ENCODE measurements at regions not wholly inside any gene's neighbourhood (a gene's known extent, or its start where the extent isn't known, plus 50 kb on each side); places are given as distances from the start of the nearest gene placed in this dataset.

- POLR2A ChIA-PET: no interaction called here
- intact Hi-C loops (cut with micrococcal nuclease; ENCODE audit: unreplicated experiment): no loop called here
- in situ Hi-C loops (cut with HindIII; ENCODE audit: low pct_unique_long_range_greater_than_20kb, low sequenced_read_pairs): no loop called here
- no peak for TF ChIP-seq SIN3A (IDR thresholded peaks at IDR 0.05; ENCODE audit: borderline replicate concordance, insufficient read depth, low read depth, low read length)
- no peaks in the 10 kb centered on the region for H3K36me3 ChIP-seq (ENCODE audit: control insufficient read depth, insufficient read depth, low read length)
- no peaks in the 10 kb centered on the region for H3K9me3 ChIP-seq (ENCODE audit: control insufficient read depth, insufficient read depth, low read depth, low read length)
- no peak for DNase-seq (ENCODE audit: low read depth, low spot score)
- no peaks in the 10 kb centered on the region for H3K27me3 ChIP-seq (ENCODE audit: control insufficient read depth, insufficient read depth, low read length)
- no peak for ATAC-seq
- H3K4me3 ChIP-seq (ENCODE audit: low read depth in 2 of 2, low read length in 2 of 2): no peak overlapping the region
- BruUV-seq (replicated peaks): no TSS peak
- no peaks in the 10 kb centered on the region for H3K4me1 ChIP-seq (ENCODE audit: control insufficient read depth, insufficient read depth, low read length)
- no peak overlapping the region for H3K27ac ChIP-seq (ENCODE audit: low read length)
- CTCF ChIA-PET: no interaction called here
Measured at GRCh38 chr5:156025656-156026055, 301.3 kb upstream of the SGCD start.

DNA sequence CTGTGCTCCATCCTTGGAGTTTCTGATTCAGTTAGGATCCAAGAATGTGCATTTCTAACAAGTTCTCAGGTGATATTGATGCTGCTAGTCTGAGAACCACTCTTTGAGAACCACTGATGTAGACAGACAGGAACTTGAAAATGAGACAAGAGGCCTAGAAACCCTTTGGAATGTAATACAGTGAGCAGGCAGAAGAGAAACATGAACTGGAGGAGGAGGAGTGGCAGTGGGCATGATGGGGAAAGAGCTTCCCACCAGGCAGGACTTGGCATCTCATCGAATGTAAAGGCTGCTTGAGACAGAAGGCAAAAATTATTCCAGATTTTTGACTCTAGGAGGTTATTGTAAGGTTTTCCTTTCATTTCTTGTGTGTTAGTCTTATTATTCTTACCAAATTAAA is 295.8 kb upstream of the SGCD start:
- BruUV-seq (replicated peaks): no TSS peak
- H3K9me3 ChIP-seq (ENCODE audit: control insufficient read depth, insufficient read depth, low read depth, low read length): no peaks in the 10 kb centered on the region
- ATAC-seq: no peak
- no peaks in the 10 kb centered on the region for H3K36me3 ChIP-seq (ENCODE audit: control insufficient read depth, insufficient read depth, low read length)
- H3K4me1 ChIP-seq (ENCODE audit: control insufficient read depth, insufficient read depth, low read length): no peaks in the 10 kb centered on the region
- in situ Hi-C loops (cut with HindIII; ENCODE audit: low pct_unique_long_range_greater_than_20kb, low sequenced_read_pairs): no loop called here
- DNase-seq (ENCODE audit: low read depth, low spot score): no peak
- CTCF ChIA-PET: no interaction called here
- H3K27me3 ChIP-seq (ENCODE audit: control insufficient read depth, insufficient read depth, low read length): no peaks in the 10 kb centered on the region
- H3K27ac ChIP-seq (ENCODE audit: low read length): no peak overlapping the region
- intact Hi-C loops (cut with micrococcal nuclease; ENCODE audit: unreplicated experiment): no loop called here
- POLR2A ChIA-PET: no interaction called here
- TF ChIP-seq REST (IDR thresholded peaks at IDR 0.05; ENCODE audit: insufficient read depth in 1 of 2, low read depth in 2 of 2, low read length in 1 of 2) (no peak), POLR2AphosphoS5 (IDR thresholded peaks at IDR 0.05; ENCODE audit: low read depth, low read length) (no peak)
- no peak overlapping the region for H3K4me3 ChIP-seq (ENCODE audit: low read depth in 2 of 2, low read length in 2 of 2)

GRCh38 chr5:156036640-156037039 is 290.3 kb upstream of the SGCD start:
- POLR2A ChIA-PET: no interaction called here
- Histone ChIP-seq H3K4me3 (ENCODE audit: low read depth in 2 of 2, low read length in 2 of 2) (no peak overlapping the region), H3K27ac (ENCODE audit: low read length) (no peak overlapping the region), H3K9me3 (ENCODE audit: control insufficient read depth, insufficient read depth, low read depth, low read length) (no peaks in the 10 kb centered on the region), H3K36me3 (ENCODE audit: control insufficient read depth, insufficient read depth, low read length) (no peaks in the 10 kb centered on the region), H3K4me1 (ENCODE audit: control insufficient read depth, insufficient read depth, low read length) (no peaks in the 10 kb centered on the region), H3K27me3 (ENCODE audit: control insufficient read depth, insufficient read depth, low read length) (no peaks in the 10 kb centered on the region)
- no peak for DNase-seq (ENCODE audit: low read depth, low spot score)
- in situ Hi-C loops (cut with HindIII; ENCODE audit: low pct_unique_long_range_greater_than_20kb, low sequenced_read_pairs) (no loop called here), intact Hi-C loops (cut with micrococcal nuclease; ENCODE audit: unreplicated experiment) (no loop called here)
- no peak for ATAC-seq
- TF ChIP-seq, protein P1, sequence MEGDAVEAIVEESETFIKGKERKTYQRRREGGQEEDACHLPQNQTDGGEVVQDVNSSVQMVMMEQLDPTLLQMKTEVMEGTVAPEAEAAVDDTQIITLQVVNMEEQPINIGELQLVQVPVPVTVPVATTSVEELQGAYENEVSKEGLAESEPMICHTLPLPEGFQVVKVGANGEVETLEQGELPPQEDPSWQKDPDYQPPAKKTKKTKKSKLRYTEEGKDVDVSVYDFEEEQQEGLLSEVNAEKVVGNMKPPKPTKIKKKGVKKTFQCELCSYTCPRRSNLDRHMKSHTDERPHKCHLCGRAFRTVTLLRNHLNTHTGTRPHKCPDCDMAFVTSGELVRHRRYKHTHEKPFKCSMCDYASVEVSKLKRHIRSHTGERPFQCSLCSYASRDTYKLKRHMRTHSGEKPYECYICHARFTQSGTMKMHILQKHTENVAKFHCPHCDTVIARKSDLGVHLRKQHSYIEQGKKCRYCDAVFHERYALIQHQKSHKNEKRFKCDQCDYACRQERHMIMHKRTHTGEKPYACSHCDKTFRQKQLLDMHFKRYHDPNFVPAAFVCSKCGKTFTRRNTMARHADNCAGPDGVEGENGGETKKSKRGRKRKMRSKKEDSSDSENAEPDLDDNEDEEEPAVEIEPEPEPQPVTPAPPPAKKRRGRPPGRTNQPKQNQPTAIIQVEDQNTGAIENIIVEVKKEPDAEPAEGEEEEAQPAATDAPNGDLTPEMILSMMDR (IDR thresholded peaks at IDR 0.05): no peak
- TF ChIP-seq POLR2AphosphoS5 (IDR thresholded peaks at IDR 0.05; ENCODE audit: low read depth, low read length) (no peak), REST (IDR thresholded peaks at IDR 0.05; ENCODE audit: insufficient read depth in 1 of 2, low read depth in 2 of 2, low read length in 1 of 2) (no peak), TCF7L2 (IDR thresholded peaks at IDR 0.05; ENCODE audit: low read depth, low read length) (no peak), SIN3A (IDR thresholded peaks at IDR 0.05; ENCODE audit: borderline replicate concordance, insufficient read depth, low read depth, low read length) (no peak)
- CTCF ChIA-PET: no interaction called here
- BruUV-seq (replicated peaks): no TSS peak
